COLO668 (cell line): ENCODE measurements at regions not wholly inside any gene's neighbourhood (a gene's known extent, or its start where the extent isn't known, plus 50 kb on each side); places are given as distances from the start of the nearest gene placed in this dataset.
"Not testable (repeated sequence)": the region's sequence is repeated elsewhere in the genome, so short reads cannot be mapped to it uniquely, and the experiment has no call there.

Experiments used
- DNase-seq: peaks from one replicate; lab custom pipeline; 2025; ENCODE audit not compliant: unreplicated experiment; lab: John Stamatoyannopoulos, UW

GRCh38 chr10:65793738-65794425 is 1132.0 kb upstream of the LRRTM3 start:
- no peak for DNase-seq

- DNase-seq = not testable (repeated sequence)
Observed at GRCh38 chr10:65794861-65795260, 1131.0 kb upstream of the LRRTM3 start.

GRCh38 chr10:65796472-65796871 is 1129.4 kb upstream of the LRRTM3 start:
- DNase-seq = no peak

GRCh38 chr10:65798133-65798532 is 1127.7 kb upstream of the LRRTM3 start:
- no peak for DNase-seq

GRCh38 chr10:65802391-65802790 is 1123.4 kb upstream of the LRRTM3 start:
- DNase-seq = no peak

GRCh38 chr10:65805511-65805910 is 1120.3 kb upstream of the LRRTM3 start:
- no peak for DNase-seq

- DNase-seq = no peak
Observed at GRCh38 chr10:65805993-65806392, 1119.8 kb upstream of the LRRTM3 start.

- no peak for DNase-seq
Observed at GRCh38 chr10:65808687-65809333, 1117.0 kb upstream of the LRRTM3 start.

- no peak for DNase-seq
Observed at GRCh38 chr10:65811931-65812525, 1113.8 kb upstream of the LRRTM3 start.

- no peak for DNase-seq
Observed at GRCh38 chr10:65816536-65816935, 1109.3 kb upstream of the LRRTM3 start.

GRCh38 chr10:65818990-65819389 is 1106.8 kb upstream of the LRRTM3 start:
- DNase-seq = no peak

GRCh38 chr10:65827359-65827758 is 1098.5 kb upstream of the LRRTM3 start:
- no peak for DNase-seq

GRCh38 chr10:65838811-65839210 is 1087.0 kb upstream of the LRRTM3 start:
- no peak for DNase-seq

GRCh38 chr10:65843203-65843602 is 1082.6 kb upstream of the LRRTM3 start:
- DNase-seq = no peak

- no peak for DNase-seq
Observed at GRCh38 chr10:65845916-65846315, 1079.9 kb upstream of the LRRTM3 start.

- no peak for DNase-seq
Observed at GRCh38 chr10:65846541-65846940, 1079.3 kb upstream of the LRRTM3 start.

- no peak for DNase-seq
Observed at GRCh38 chr10:65846949-65847348, 1078.9 kb upstream of the LRRTM3 start.

GRCh38 chr10:65847436-65848230 is 1078.2 kb upstream of the LRRTM3 start:
- no peak for DNase-seq

- DNase-seq = no peak
Observed at GRCh38 chr10:65858841-65859240, 1067.0 kb upstream of the LRRTM3 start.

- no peak for DNase-seq
Observed at GRCh38 chr10:65861249-65861648, 1064.6 kb upstream of the LRRTM3 start.
